CD4-positive, alpha-beta T cell (primary cell): ENCODE measurements at regions not wholly inside any gene's neighbourhood (a gene's known extent, or its start where the extent isn't known, plus 50 kb on each side); places are given as distances from the start of the nearest gene placed in this dataset.

Experiments used
- ATAC-seq: fragments of 200-7000 bp; cut with Tn5 transposase; one replicate; pipeline ENCODE4 v1.10.0; 2022; ENCODE audit warnings: mild to moderate bottlenecking; ENCODE audit not compliant: poor library complexity
- CTCF ChIA-PET: fragments of 350-600 bp; sonication (Branson Sonifier 250); formaldehyde crosslinking; loops from one replicate; lab custom pipeline; 2021; ENCODE audit warnings: antibody characterized with exemption, inconsistent platforms; lab: Charles Lee
- POLR2A ChIA-PET: fragments of 350-600 bp; sonication (Branson Sonifier 250); formaldehyde crosslinking; loops from one replicate; lab custom pipeline; 2021; ENCODE audit warnings: antibody characterized with exemption, inconsistent platforms; lab: Charles Lee
- DNase-seq, 14 experiments: peaks; one replicate each; pipeline ENCODE4 v3.0.0-alpha.2; 2013 to 2020; ENCODE audit warnings: mixed read lengths in 2 of 14
- H3K27ac ChIP-seq, 2 donors: one replicate each; pipeline versions ENCODE4 v1.5.1 to v1.7.0; 2013; ENCODE audit warnings: low read length in 2 of 2, low read depth in 1 of 2, mild to moderate bottlenecking in 1 of 2
- H3K27me3 ChIP-seq, 2 experiments: 1 replicate in 1 of 2; 2 replicates in 1 of 2; pipeline versions ENCODE4 v1.6.1 to v1.7.0; 2013; ENCODE audit warnings: low read length in 2 of 2, control low read depth in 1 of 2, mild to moderate bottlenecking in 1 of 2, moderate library complexity in 1 of 2; ENCODE audit not compliant: insufficient read depth in 2 of 2, control insufficient read depth in 1 of 2
- H3K36me3 ChIP-seq: one replicate; pipeline ENCODE4 v1.6.1; 2013; ENCODE audit warnings: low read length, control low read depth; ENCODE audit not compliant: insufficient read depth
- H3K4me1 ChIP-seq: one replicate; pipeline ENCODE4 v1.6.1; 2013; ENCODE audit warnings: low read length, control low read depth; ENCODE audit not compliant: insufficient read depth
- H3K4me3 ChIP-seq: one replicate; pipeline ENCODE4 v1.5.1; 2013; ENCODE audit warnings: mild to moderate bottlenecking, low read length, moderate library complexity
- H3K9me3 ChIP-seq, 2 experiments: 1 replicate in 1 of 2; 2 replicates in 1 of 2; pipeline versions ENCODE4 v1.6.1 to v1.7.0; 2013; ENCODE audit warnings: low read length in 2 of 2, mild to moderate bottlenecking in 2 of 2, control low read depth in 1 of 2, moderate library complexity in 1 of 2; ENCODE audit not compliant: control insufficient read depth in 1 of 2, insufficient read depth in 1 of 2
- H3K27ac Mint-ChIP-seq: one replicate; pipeline ENCODE4 v1.8.0; 2020; ENCODE audit warnings: mixed read lengths
- H3K27me3 Mint-ChIP-seq: one replicate; pipeline ENCODE4 v1.8.0; 2021; ENCODE audit warnings: mixed read lengths
- H3K36me3 Mint-ChIP-seq: one replicate; pipeline ENCODE4 v1.8.0; 2021; ENCODE audit warnings: low read depth, mixed read lengths
- H3K4me1 Mint-ChIP-seq: one replicate; pipeline ENCODE4 v1.8.0; 2021; ENCODE audit warnings: low read depth, mixed read lengths
- H3K4me3 Mint-ChIP-seq: one replicate; pipeline ENCODE4 v1.8.0; 2020; ENCODE audit warnings: mild to moderate bottlenecking, mixed read lengths
- H3K9me3 Mint-ChIP-seq: one replicate; pipeline ENCODE4 v1.8.0; 2020; ENCODE audit warnings: mixed read lengths
- intact Hi-C, 2 experiments: fragments of 100-400 bp; cut with DNase I in 1 of 2; cut with micrococcal nuclease in 1 of 2; formaldehyde crosslinking; loops; one replicate each; pipeline versions ENCODE4 v1.15.1 to v1.9.0; 2023 to 2025; cut with DNase I, micrococcal nuclease
- TF ChIP-seq, protein P1 (sequence below): fragments of 200-600 bp; IDR thresholded peaks from one replicate; pipeline ENCODE4 v1.8.0; 2022; ENCODE audit warnings: antibody characterized with exemption, mild to moderate bottlenecking

DNA sequence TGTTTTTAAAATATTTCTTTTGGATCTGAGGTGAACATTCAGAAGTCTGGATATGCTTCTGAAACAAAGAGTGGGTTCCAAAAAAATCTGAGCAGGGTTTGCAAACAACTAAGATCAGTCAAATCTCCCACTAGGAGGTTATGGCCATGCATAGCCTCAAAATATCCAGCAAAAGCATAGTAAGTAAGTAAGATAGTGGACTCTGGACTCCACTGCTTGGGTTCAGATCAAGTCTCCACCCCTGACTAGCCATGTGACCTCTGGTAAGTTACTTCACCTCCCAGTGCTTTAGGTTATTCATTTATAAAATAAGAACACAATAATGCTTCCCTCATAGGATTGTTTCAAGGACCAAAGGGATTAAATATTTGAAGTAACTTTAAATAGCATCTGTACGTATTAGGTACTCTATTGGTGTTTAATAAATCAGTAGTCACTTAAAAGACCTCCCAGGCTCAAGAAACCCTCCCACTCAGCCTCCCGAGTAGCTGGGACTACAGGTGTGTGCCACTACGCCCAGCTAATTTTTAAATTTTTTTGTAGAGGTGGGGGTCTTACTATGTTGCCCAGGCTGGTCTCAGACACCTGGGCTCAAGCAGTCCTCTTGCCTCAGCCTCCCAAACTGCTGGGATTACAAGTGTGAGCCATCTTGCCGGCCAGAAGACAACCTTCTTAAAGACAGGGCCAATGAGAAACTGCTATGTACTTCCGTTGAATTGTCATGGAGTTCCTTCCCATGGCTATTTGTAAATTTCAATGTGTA is 95.7 kb upstream of the SOX5 start:
- TF ChIP-seq, protein P1, sequence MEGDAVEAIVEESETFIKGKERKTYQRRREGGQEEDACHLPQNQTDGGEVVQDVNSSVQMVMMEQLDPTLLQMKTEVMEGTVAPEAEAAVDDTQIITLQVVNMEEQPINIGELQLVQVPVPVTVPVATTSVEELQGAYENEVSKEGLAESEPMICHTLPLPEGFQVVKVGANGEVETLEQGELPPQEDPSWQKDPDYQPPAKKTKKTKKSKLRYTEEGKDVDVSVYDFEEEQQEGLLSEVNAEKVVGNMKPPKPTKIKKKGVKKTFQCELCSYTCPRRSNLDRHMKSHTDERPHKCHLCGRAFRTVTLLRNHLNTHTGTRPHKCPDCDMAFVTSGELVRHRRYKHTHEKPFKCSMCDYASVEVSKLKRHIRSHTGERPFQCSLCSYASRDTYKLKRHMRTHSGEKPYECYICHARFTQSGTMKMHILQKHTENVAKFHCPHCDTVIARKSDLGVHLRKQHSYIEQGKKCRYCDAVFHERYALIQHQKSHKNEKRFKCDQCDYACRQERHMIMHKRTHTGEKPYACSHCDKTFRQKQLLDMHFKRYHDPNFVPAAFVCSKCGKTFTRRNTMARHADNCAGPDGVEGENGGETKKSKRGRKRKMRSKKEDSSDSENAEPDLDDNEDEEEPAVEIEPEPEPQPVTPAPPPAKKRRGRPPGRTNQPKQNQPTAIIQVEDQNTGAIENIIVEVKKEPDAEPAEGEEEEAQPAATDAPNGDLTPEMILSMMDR: no peak
- H3K4me3 Mint-ChIP-seq: no peak overlapping the region
- H3K27me3 Mint-ChIP-seq: no peaks in the 10 kb centered on the region
- no peak overlapping the region for H3K27ac Mint-ChIP-seq
- H3K36me3 Mint-ChIP-seq: no peaks in the 10 kb centered on the region
- H3K4me3 ChIP-seq: no peak overlapping the region
- CTCF ChIA-PET: no interaction called here
- no peaks in the 10 kb centered on the region for H3K4me1 Mint-ChIP-seq
- no peak for DNase-seq
- intact Hi-C loops: no loop called here
- no peaks in the 10 kb centered on the region for H3K4me1 ChIP-seq
- no peak for ATAC-seq
- POLR2A ChIA-PET: no interaction called here
- H3K9me3 Mint-ChIP-seq: peaks cover 2% of the 10 kb centered on the region
- no peaks in the 10 kb centered on the region for H3K36me3 ChIP-seq
- H3K9me3 ChIP-seq: no peaks in the 10 kb centered on the region
- no peaks in the 10 kb centered on the region for H3K27me3 ChIP-seq
- H3K27ac ChIP-seq: no peak overlapping the region

DNA sequence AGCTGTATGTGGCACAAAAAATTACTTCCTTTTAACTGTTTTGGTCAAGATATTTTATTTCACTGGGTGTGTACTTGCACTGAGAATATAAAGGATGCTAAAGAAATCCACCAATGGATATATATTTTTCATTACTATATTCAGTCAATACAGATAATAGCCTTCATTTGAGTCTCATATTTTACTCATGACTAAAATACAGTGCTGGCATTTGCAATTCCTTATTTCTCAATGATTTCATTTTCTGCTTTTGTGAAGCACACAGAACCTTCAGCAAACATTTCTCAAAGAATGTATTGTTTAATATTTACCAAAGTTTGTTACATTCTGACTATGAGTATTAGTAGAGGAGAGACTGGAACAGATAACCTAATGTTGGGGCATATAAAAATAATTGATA is 93.2 kb upstream of the SOX5 start:
- no peaks in the 10 kb centered on the region for H3K36me3 Mint-ChIP-seq
- Histone ChIP-seq H3K27me3 (no peaks in the 10 kb centered on the region), H3K4me1 (no peaks in the 10 kb centered on the region), H3K4me3 (no peak overlapping the region), H3K27ac (no peak overlapping the region), H3K9me3 (no peaks in the 10 kb centered on the region), H3K36me3 (no peaks in the 10 kb centered on the region)
- ChIA-PET CTCF (no interaction called here), POLR2A (no interaction called here)
- H3K27me3 Mint-ChIP-seq: no peaks in the 10 kb centered on the region
- H3K4me1 Mint-ChIP-seq: no peaks in the 10 kb centered on the region
- no peak for DNase-seq
- intact Hi-C loops: no loop called here
- no peak overlapping the region for H3K4me3 Mint-ChIP-seq
- no peaks in the 10 kb centered on the region for H3K9me3 Mint-ChIP-seq
- no peak overlapping the region for H3K27ac Mint-ChIP-seq
- ATAC-seq: no peak
- TF ChIP-seq, protein P1: no peak

DNA sequence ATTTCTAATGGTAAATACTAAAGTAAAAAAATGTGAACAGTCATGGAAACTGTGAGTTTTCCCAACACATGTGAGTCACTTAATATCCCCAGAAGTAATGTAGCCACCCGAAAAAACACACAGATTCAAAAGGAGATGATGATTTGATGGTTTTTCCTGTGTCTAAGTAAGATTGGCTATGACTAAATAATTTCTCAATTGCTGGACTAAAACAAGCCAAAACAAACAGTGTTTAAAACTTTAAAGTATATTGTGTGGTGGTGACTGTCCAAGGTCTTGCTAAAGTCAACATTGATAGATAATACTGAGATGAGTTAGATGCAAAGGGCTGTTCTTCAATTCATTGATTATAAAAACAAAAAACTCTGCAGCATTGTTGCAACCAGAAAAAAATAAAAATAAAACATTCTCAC is 89.6 kb upstream of the SOX5 start:
- Histone ChIP-seq H3K27me3 (no peaks in the 10 kb centered on the region), H3K4me1 (no peaks in the 10 kb centered on the region), H3K27ac (no peak overlapping the region), H3K9me3 (no peaks in the 10 kb centered on the region), H3K36me3 (no peaks in the 10 kb centered on the region), H3K4me3 (no peak overlapping the region)
- H3K4me1 Mint-ChIP-seq: no peaks in the 10 kb centered on the region
- no peaks in the 10 kb centered on the region for H3K9me3 Mint-ChIP-seq
- H3K27me3 Mint-ChIP-seq: no peaks in the 10 kb centered on the region
- TF ChIP-seq, protein P1: no peak
- H3K4me3 Mint-ChIP-seq: no peak overlapping the region
- ChIA-PET POLR2A (no interaction called here), CTCF (no interaction called here)
- DNase-seq: no peak
- H3K36me3 Mint-ChIP-seq: no peaks in the 10 kb centered on the region
- no peak overlapping the region for H3K27ac Mint-ChIP-seq
- intact Hi-C loops: no loop called here
- no peak for ATAC-seq
